WTC11 (cell line): ENCODE measurements at regions not wholly inside any gene's neighbourhood (a gene's known extent, or its start where the extent isn't known, plus 50 kb on each side); places are given as distances from the start of the nearest gene placed in this dataset.

Experiments used
- TEAD4 ChIP-seq: sonication (generic); formaldehyde crosslinking; IDR thresholded peaks from 2 replicates; pipeline ENCODE4 v1.8.0; 2022; ENCODE audit warnings: mild to moderate bottlenecking, missing genetic modification reagents
- TP53 ChIP-seq: sonication (generic); formaldehyde crosslinking; IDR thresholded peaks from 2 replicates; pipeline ENCODE4 v1.8.1; 2023; ENCODE audit warnings: mild to moderate bottlenecking, missing genetic modification reagents
- TF ChIP-seq, protein P1 (sequence below): sonication (generic); formaldehyde crosslinking; IDR thresholded peaks from 2 replicates; pipeline ENCODE4 v1.8.0; 2022; ENCODE audit warnings: mild to moderate bottlenecking, missing genetic modification reagents
- TF ChIP-seq, protein P2 (sequence below): sonication (generic); formaldehyde crosslinking; IDR thresholded peaks from 2 replicates; pipeline ENCODE4 v1.8.1; 2023; ENCODE audit warnings: mild to moderate bottlenecking, missing genetic modification reagents
- TF ChIP-seq, protein P3 (sequence below): fragments of 200-600 bp; IDR thresholded peaks from 2 replicates; pipeline ENCODE4 v1.8.0; 2022; ENCODE audit warnings: antibody characterized with exemption
- TF ChIP-seq, protein P4 (sequence below): sonication (generic); formaldehyde crosslinking; IDR thresholded peaks from 2 replicates; pipeline ENCODE4 v1.8.0; 2023; ENCODE audit warnings: missing genetic modification reagents, mild to moderate bottlenecking, borderline replicate concordance
- TF ChIP-seq, protein P5 (sequence below): sonication (generic); formaldehyde crosslinking; IDR thresholded peaks from 2 replicates; pipeline ENCODE4 v1.8.0; 2022; ENCODE audit warnings: mild to moderate bottlenecking, missing genetic modification reagents

DNA sequence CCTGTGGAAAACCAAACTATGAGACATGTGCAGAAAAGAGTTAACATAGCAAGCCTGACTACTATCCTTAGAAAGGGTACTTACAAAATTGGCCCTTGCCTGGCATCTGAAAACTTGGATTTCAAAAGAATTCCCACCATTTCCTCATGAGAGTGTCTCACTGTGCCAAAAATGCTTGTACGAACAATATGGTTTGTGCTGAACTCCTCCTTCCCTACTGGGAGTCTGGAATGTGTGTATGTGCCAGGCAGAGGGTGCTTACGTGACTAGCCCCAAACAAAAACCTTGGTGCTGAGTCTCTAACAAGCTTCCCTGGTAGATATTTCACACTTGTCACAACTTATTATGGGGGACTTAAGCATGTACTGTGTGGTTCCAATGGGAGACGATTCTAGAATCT lies 81.7 kb upstream of the GIMD1 start:
- TF ChIP-seq, protein P1, sequence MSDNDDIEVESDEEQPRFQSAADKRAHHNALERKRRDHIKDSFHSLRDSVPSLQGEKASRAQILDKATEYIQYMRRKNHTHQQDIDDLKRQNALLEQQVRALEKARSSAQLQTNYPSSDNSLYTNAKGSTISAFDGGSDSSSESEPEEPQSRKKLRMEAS, result no peak
- TF ChIP-seq, protein P2, sequence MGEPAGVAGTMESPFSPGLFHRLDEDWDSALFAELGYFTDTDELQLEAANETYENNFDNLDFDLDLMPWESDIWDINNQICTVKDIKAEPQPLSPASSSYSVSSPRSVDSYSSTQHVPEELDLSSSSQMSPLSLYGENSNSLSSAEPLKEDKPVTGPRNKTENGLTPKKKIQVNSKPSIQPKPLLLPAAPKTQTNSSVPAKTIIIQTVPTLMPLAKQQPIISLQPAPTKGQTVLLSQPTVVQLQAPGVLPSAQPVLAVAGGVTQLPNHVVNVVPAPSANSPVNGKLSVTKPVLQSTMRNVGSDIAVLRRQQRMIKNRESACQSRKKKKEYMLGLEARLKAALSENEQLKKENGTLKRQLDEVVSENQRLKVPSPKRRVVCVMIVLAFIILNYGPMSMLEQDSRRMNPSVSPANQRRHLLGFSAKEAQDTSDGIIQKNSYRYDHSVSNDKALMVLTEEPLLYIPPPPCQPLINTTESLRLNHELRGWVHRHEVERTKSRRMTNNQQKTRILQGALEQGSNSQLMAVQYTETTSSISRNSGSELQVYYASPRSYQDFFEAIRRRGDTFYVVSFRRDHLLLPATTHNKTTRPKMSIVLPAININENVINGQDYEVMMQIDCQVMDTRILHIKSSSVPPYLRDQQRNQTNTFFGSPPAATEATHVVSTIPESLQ (CRISPR knock-in tag), result no peak
- TF ChIP-seq TP53 (CRISPR knock-in tag), result no peak
- TF ChIP-seq, protein P3, sequence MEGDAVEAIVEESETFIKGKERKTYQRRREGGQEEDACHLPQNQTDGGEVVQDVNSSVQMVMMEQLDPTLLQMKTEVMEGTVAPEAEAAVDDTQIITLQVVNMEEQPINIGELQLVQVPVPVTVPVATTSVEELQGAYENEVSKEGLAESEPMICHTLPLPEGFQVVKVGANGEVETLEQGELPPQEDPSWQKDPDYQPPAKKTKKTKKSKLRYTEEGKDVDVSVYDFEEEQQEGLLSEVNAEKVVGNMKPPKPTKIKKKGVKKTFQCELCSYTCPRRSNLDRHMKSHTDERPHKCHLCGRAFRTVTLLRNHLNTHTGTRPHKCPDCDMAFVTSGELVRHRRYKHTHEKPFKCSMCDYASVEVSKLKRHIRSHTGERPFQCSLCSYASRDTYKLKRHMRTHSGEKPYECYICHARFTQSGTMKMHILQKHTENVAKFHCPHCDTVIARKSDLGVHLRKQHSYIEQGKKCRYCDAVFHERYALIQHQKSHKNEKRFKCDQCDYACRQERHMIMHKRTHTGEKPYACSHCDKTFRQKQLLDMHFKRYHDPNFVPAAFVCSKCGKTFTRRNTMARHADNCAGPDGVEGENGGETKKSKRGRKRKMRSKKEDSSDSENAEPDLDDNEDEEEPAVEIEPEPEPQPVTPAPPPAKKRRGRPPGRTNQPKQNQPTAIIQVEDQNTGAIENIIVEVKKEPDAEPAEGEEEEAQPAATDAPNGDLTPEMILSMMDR, result no peak
- TF ChIP-seq, protein P4, sequence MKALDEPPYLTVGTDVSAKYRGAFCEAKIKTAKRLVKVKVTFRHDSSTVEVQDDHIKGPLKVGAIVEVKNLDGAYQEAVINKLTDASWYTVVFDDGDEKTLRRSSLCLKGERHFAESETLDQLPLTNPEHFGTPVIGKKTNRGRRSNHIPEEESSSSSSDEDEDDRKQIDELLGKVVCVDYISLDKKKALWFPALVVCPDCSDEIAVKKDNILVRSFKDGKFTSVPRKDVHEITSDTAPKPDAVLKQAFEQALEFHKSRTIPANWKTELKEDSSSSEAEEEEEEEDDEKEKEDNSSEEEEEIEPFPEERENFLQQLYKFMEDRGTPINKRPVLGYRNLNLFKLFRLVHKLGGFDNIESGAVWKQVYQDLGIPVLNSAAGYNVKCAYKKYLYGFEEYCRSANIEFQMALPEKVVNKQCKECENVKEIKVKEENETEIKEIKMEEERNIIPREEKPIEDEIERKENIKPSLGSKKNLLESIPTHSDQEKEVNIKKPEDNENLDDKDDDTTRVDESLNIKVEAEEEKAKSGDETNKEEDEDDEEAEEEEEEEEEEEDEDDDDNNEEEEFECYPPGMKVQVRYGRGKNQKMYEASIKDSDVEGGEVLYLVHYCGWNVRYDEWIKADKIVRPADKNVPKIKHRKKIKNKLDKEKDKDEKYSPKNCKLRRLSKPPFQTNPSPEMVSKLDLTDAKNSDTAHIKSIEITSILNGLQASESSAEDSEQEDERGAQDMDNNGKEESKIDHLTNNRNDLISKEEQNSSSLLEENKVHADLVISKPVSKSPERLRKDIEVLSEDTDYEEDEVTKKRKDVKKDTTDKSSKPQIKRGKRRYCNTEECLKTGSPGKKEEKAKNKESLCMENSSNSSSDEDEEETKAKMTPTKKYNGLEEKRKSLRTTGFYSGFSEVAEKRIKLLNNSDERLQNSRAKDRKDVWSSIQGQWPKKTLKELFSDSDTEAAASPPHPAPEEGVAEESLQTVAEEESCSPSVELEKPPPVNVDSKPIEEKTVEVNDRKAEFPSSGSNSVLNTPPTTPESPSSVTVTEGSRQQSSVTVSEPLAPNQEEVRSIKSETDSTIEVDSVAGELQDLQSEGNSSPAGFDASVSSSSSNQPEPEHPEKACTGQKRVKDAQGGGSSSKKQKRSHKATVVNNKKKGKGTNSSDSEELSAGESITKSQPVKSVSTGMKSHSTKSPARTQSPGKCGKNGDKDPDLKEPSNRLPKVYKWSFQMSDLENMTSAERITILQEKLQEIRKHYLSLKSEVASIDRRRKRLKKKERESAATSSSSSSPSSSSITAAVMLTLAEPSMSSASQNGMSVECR (CRISPR knock-in tag), result no peak
- TF ChIP-seq TEAD4 (CRISPR knock-in tag), result no peak
- TF ChIP-seq, protein P5, sequence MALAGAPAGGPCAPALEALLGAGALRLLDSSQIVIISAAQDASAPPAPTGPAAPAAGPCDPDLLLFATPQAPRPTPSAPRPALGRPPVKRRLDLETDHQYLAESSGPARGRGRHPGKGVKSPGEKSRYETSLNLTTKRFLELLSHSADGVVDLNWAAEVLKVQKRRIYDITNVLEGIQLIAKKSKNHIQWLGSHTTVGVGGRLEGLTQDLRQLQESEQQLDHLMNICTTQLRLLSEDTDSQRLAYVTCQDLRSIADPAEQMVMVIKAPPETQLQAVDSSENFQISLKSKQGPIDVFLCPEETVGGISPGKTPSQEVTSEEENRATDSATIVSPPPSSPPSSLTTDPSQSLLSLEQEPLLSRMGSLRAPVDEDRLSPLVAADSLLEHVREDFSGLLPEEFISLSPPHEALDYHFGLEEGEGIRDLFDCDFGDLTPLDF (CRISPR knock-in tag), result no peak
